ENCODE measurements at regions not wholly inside any gene's neighbourhood (a gene's known extent, or its start where the extent isn't known, plus 50 kb on each side); places are given as distances from the start of the nearest gene placed in this dataset.

DNA sequence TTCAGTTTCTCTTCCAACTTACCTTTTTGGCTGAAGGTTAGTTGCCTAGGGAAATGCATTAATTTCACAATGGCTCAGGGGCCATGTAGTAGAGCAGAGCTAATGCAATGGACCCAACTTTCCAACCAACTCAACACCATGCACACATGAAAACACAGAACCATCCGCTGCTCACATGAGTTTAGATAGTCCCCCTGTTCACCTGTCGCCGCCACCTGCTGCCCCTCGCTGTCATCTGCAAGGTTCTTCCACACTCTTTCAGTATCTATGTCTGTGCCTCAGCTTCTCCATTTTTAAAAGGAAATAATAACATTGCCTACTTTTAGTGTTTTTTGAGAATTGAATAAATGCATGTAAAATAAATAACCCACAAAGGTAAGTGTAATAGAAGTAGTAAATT lies 585.6 kb downstream of the ETNK1 start (continued):
- TF ChIP-seq, protein P1, sequence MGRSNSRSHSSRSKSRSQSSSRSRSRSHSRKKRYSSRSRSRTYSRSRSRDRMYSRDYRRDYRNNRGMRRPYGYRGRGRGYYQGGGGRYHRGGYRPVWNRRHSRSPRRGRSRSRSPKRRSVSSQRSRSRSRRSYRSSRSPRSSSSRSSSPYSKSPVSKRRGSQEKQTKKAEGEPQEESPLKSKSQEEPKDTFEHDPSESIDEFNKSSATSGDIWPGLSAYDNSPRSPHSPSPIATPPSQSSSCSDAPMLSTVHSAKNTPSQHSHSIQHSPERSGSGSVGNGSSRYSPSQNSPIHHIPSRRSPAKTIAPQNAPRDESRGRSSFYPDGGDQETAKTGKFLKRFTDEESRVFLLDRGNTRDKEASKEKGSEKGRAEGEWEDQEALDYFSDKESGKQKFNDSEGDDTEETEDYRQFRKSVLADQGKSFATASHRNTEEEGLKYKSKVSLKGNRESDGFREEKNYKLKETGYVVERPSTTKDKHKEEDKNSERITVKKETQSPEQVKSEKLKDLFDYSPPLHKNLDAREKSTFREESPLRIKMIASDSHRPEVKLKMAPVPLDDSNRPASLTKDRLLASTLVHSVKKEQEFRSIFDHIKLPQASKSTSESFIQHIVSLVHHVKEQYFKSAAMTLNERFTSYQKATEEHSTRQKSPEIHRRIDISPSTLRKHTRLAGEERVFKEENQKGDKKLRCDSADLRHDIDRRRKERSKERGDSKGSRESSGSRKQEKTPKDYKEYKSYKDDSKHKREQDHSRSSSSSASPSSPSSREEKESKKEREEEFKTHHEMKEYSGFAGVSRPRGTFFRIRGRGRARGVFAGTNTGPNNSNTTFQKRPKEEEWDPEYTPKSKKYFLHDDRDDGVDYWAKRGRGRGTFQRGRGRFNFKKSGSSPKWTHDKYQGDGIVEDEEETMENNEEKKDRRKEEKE (IDR thresholded peaks at IDR 0.05): no peak
- TF ChIP-seq POLR2AphosphoS5 (IDR thresholded peaks at IDR 0.05; ENCODE audit: low read length) (no peak), IKZF1 (conservative IDR thresholded peaks at IDR 0.05) (no peak), BCL11A (IDR thresholded peaks at IDR 0.05; ENCODE audit: low read depth, low read length) (no peak), MEF2B (IDR thresholded peaks at IDR 0.05; ENCODE audit: partially characterized antibody, poor library complexity, severe bottlenecking) (no peak), ZBED1 (IDR thresholded peaks at IDR 0.05; ENCODE audit: borderline replicate concordance) (no peak), CBX5 (IDR thresholded peaks at IDR 0.05; ENCODE audit: low read depth) (no peak), FOXM1 (IDR thresholded peaks at IDR 0.05; ENCODE audit: low read depth, low read length) (no peak)

DNA sequence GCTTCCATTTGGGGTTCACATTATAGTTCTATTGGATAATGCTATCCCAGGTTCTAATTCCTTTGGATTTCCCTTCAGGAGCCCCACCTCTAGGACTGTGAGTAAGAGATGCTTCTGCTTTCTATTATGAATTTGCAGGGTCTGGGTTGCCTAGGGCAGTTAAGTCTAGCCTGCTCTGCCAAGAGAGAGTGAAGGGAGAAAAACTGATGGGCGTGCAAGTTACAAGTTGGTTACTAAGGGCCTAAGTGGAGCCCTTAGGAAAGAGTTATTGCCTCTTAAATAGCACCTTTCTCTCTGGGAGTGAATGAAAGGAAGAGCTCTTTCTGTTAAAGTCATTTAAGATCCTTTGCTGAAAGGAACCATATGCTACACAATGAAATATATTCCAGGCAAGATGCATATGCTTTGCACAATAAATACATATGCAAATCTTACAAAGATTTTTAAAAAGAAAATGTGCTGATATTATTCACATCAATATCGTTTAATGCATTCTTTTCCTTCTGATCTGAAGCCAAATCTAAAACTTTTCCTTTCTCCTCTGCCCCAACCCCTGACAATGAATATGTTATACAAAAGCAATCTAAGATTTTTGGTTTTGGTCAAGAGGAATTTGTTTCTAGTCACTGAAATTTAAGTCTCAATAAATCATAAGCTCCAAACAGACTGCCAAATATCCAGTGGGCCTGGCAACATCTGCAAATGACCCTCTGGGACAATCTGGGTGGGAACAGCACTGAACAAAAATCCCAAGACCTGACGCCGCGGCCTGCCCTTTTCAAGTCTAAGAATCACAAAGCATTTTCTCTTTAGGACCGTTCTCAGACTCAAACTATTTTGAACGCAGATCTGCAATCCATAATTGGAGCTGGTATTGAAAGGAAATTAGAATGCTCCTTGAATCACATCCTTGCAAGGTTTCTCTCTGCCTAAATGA lies 586.7 kb downstream of the ETNK1 start:
- DNase-seq (ENCODE audit: low read depth, low spot score) (no peak), ATAC-seq (no peak), FAIRE-seq (no peak)
- no peak overlapping the region for H3K9ac ChIP-seq (ENCODE audit: control insufficient read depth, insufficient read depth, low read length)
- H3K4me1 ChIP-seq (ENCODE audit: control insufficient read depth, insufficient read depth, low read length): no peaks in the 10 kb centered on the region
- no peaks in the 10 kb centered on the region for H4K20me1 ChIP-seq (ENCODE audit: control insufficient read depth, insufficient read depth)
- H3K27ac ChIP-seq (ENCODE audit: control insufficient read depth, insufficient read depth): no peak overlapping the region
- intact Hi-C loops (cut with micrococcal nuclease; ENCODE audit: unreplicated experiment) (no loop called here), in situ Hi-C loops (cut with MboI) (no loop called here)
- H3K79me2 ChIP-seq (ENCODE audit: control insufficient read depth, insufficient read depth, low read length): no peaks in the 10 kb centered on the region
- H3K36me3 ChIP-seq (ENCODE audit: control insufficient read depth in 2 of 2, insufficient read depth in 2 of 2, low read length in 1 of 2): no peaks in the 10 kb centered on the region
- TF ChIP-seq RELA (IDR thresholded peaks at IDR 0.05; ENCODE audit: borderline replicate concordance, partially characterized antibody) (no peak), PAX5 (IDR thresholded peaks at IDR 0.05; ENCODE audit: borderline replicate concordance, low read depth, low read length) (no peak), HDAC6 (IDR thresholded peaks at IDR 0.05; ENCODE audit: unreplicated experiment) (no peak), IRF4 (IDR thresholded peaks at IDR 0.05; ENCODE audit: low read depth, low read length) (no peak)
- TF ChIP-seq, protein P2, sequence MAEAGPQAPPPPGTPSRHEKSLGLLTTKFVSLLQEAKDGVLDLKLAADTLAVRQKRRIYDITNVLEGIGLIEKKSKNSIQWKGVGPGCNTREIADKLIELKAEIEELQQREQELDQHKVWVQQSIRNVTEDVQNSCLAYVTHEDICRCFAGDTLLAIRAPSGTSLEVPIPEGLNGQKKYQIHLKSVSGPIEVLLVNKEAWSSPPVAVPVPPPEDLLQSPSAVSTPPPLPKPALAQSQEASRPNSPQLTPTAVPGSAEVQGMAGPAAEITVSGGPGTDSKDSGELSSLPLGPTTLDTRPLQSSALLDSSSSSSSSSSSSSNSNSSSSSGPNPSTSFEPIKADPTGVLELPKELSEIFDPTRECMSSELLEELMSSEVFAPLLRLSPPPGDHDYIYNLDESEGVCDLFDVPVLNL (IDR thresholded peaks at IDR 0.05; ENCODE audit: low read depth, low read length): no peak
- TF ChIP-seq, protein P3, sequence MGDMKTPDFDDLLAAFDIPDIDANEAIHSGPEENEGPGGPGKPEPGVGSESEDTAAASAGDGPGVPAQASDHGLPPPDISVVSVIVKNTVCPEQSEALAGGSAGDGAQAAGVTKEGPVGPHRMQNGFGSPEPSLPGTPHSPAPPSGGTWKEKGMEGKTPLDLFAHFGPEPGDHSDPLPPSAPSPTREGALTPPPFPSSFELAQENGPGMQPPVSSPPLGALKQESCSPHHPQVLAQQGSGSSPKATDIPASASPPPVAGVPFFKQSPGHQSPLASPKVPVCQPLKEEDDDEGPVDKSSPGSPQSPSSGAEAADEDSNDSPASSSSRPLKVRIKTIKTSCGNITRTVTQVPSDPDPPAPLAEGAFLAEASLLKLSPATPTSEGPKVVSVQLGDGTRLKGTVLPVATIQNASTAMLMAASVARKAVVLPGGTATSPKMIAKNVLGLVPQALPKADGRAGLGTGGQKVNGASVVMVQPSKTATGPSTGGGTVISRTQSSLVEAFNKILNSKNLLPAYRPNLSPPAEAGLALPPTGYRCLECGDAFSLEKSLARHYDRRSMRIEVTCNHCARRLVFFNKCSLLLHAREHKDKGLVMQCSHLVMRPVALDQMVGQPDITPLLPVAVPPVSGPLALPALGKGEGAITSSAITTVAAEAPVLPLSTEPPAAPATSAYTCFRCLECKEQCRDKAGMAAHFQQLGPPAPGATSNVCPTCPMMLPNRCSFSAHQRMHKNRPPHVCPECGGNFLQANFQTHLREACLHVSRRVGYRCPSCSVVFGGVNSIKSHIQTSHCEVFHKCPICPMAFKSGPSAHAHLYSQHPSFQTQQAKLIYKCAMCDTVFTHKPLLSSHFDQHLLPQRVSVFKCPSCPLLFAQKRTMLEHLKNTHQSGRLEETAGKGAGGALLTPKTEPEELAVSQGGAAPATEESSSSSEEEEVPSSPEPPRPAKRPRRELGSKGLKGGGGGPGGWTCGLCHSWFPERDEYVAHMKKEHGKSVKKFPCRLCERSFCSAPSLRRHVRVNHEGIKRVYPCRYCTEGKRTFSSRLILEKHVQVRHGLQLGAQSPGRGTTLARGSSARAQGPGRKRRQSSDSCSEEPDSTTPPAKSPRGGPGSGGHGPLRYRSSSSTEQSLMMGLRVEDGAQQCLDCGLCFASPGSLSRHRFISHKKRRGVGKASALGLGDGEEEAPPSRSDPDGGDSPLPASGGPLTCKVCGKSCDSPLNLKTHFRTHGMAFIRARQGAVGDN (IDR thresholded peaks at IDR 0.05): no peak
- no peak overlapping the region for H3K4me2 ChIP-seq (ENCODE audit: control insufficient read depth, insufficient read depth)
- H3K9me3 ChIP-seq (replicated peaks; ENCODE audit: control insufficient read depth, insufficient read depth, low read length): no peaks in the 10 kb centered on the region; the same call in 2 of the 3 replicates
- RAD21 ChIA-PET (ENCODE audit: unreplicated experiment): no interaction called here
- WGBS (ENCODE audit: insufficient coverage, insufficient replicate concordance, low lambda C conversion rate, missing lambda C conversion rate): 51% methylated on average over 7 of the region's 7 CpGs
- POLR2A ChIA-PET: no interaction called here
- BruUV-seq (replicated peaks): no TSS peak
- H2AFZ ChIP-seq (ENCODE audit: control insufficient read depth, low read depth, low read length): no peak overlapping the region
- no peak overlapping the region for H3K4me3 ChIP-seq
- SMC1A ChIA-PET (ENCODE audit: uncharacterized antibody, unreplicated experiment): no interaction called here
- CTCF ChIA-PET: interaction anchor here (0.6 kb wide), 1 partner anchor 145 kb away, joined by 3 read pairs; no protein-coding TSS in a partner anchor
- H3K27me3 ChIP-seq (replicated peaks in 1 of 2; ENCODE audit: control insufficient read depth in 2 of 2, insufficient read depth in 2 of 2, low read length in 1 of 2): no peaks in the 10 kb centered on the region
